HFFc6 (cell line): ENCODE measurements at regions not wholly inside any gene's neighbourhood (a gene's known extent, or its start where the extent isn't known, plus 50 kb on each side); places are given as distances from the start of the nearest gene placed in this dataset. TPM values are rescaled to one million over a fixed set of nuclear protein-coding genes. Genes with fewer than 3 reads are reported as not detected.

Experiments
- DNase-seq: peaks from one replicate; pipeline ENCODE4 v3.0.0-alpha.2; 2018
- H3K27ac Mint-ChIP-seq: 2 replicates; pipeline ENCODE4 v1.8.0; 2020; ENCODE audit warnings: mild to moderate bottlenecking, mixed read lengths
- H3K27me3 Mint-ChIP-seq: 2 replicates; pipeline ENCODE4 v1.8.0; 2021; ENCODE audit warnings: mild to moderate bottlenecking, moderate library complexity, mixed read lengths; ENCODE audit not compliant: insufficient read depth
- H3K36me3 Mint-ChIP-seq: 2 replicates; pipeline ENCODE4 v1.8.0; 2021; ENCODE audit warnings: low read depth, mixed read lengths
- H3K4me1 Mint-ChIP-seq: 2 replicates; pipeline ENCODE4 v1.8.0; 2020; ENCODE audit warnings: low read depth, mixed read lengths
- H3K4me3 Mint-ChIP-seq: 2 replicates; pipeline ENCODE4 v1.8.0; 2020; ENCODE audit warnings: mild to moderate bottlenecking, moderate library complexity, mixed read lengths
- H3K9me3 Mint-ChIP-seq: 2 replicates; pipeline ENCODE4 v1.8.0; 2020; ENCODE audit warnings: mild to moderate bottlenecking, mixed read lengths
- microRNA-seq: library from miRNA; unstranded; fragments of <30 nt; microRNA quantifications from one replicate; pipeline ENCODE4, GENCODE V29; 2019
- TF ChIP-seq, protein P1 (sequence below): fragments of 200-600 bp; sonication (generic); IDR thresholded peaks from 2 replicates; pipeline ENCODE4 v1.5.0; 2021; ENCODE audit warnings: antibody characterized with exemption, mild to moderate bottlenecking

DNA sequence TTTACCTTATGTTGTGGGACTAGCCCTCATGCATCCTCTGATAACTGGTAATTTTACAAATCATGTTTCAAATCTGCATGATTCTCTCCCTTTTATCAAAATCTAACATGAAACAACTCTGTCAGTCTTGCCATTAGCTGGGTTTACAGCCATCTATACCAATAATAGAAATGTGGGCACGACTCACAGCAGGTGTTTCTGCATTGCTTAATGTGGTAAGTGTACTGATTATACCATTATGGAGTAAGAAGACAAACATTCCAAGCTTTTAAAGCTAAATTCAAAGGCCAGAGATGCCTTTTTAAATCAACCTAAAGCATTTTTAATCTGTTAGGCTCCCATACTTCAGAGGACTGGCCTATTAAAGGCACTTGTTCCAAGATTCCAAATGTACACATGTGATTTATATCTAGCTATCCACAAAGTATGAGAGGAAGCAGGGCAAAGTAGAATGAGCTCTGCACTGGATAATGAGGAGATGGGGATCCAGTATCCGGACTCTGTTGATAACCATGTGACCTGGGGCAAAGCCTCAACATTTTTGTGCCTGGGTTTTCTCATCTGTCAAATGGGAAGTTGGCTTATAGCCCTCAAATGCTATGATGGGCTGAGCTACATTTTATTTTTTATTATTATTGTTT lies 52.3 kb upstream of the FUT8 start:
- Mint-ChIP-seq H3K27me3 (no peaks in the 10 kb centered on the region; the same call in 1 of the 2 replicates), H3K27ac (no peak overlapping the region), H3K4me3 (no peak overlapping the region), H3K4me1 (peaks cover 35% of the 10 kb centered on the region), H3K36me3 (no peaks in the 10 kb centered on the region), H3K9me3 (no peaks in the 10 kb centered on the region)
- TF ChIP-seq, protein P1, sequence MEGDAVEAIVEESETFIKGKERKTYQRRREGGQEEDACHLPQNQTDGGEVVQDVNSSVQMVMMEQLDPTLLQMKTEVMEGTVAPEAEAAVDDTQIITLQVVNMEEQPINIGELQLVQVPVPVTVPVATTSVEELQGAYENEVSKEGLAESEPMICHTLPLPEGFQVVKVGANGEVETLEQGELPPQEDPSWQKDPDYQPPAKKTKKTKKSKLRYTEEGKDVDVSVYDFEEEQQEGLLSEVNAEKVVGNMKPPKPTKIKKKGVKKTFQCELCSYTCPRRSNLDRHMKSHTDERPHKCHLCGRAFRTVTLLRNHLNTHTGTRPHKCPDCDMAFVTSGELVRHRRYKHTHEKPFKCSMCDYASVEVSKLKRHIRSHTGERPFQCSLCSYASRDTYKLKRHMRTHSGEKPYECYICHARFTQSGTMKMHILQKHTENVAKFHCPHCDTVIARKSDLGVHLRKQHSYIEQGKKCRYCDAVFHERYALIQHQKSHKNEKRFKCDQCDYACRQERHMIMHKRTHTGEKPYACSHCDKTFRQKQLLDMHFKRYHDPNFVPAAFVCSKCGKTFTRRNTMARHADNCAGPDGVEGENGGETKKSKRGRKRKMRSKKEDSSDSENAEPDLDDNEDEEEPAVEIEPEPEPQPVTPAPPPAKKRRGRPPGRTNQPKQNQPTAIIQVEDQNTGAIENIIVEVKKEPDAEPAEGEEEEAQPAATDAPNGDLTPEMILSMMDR = no peak
- no peak for DNase-seq

DNA sequence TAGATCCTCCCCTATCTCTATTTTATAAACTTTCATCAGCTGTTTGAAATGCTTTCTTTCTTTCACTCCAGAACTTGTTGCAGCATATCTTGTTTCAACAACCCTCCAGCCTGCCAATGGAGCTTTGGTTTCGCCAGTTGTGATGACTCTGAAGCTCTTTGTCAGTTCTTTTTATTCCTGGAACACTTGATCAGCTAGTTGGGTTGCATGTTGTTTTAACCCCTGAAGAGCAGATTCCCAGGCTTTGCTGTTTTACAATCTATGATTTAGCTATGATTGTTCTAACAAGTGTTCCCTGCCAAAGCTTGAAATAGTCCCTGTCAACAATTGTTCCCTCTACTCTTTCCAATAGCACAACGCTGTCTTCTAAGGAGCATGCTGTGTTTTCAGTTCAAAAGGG lies 50.6 kb upstream of the FUT8 start:
- no peaks in the 10 kb centered on the region; the same call in 1 of the 2 replicates for H3K27me3 Mint-ChIP-seq
- TF ChIP-seq, protein P1 = no peak
- no peaks in the 10 kb centered on the region for H3K9me3 Mint-ChIP-seq
- no peak overlapping the region for H3K27ac Mint-ChIP-seq
- H3K4me1 Mint-ChIP-seq = peaks cover 19% of the 10 kb centered on the region
- H3K4me3 Mint-ChIP-seq = no peak overlapping the region; the same call in 1 of the 2 replicates
- no peak for DNase-seq
- H3K36me3 Mint-ChIP-seq = no peaks in the 10 kb centered on the region

Small RNA genes lying in the stretch of these regions (microRNA-seq; reads per million reads assigned to microRNA genes)
- not detected for gene MIR4708
